Uterus (tissue), 3 donors: ENCODE measurements at regions not wholly inside any gene's neighbourhood (a gene's known extent, or its start where the extent isn't known, plus 50 kb on each side); places are given as distances from the start of the nearest gene placed in this dataset.

Experiments used
- DNase-seq, 2 donors: peaks; one replicate each; pipeline ENCODE4 v3.0.0-alpha.2; 2019 to 2020
- H3K27ac ChIP-seq, 2 donors: fragments of 200-600 bp; sonication (generic); 1 replicate in 1 of 2; 2 replicates in 1 of 2; pipeline ENCODE4 v1.5.1; 2016 to 2018
- H3K27me3 ChIP-seq, 2 donors: fragments of 200-600 bp; sonication (generic); one replicate each; pipeline ENCODE4 v1.5.1; 2018 to 2019; ENCODE audit warnings: control low read depth in 1 of 2
- H3K36me3 ChIP-seq, 2 donors: fragments of 200-600 bp; sonication (generic); one replicate each; pipeline ENCODE4 v1.5.1; 2019; ENCODE audit warnings: control low read depth in 1 of 2
- H3K4me1 ChIP-seq, 2 donors: fragments of 200-600 bp; sonication (generic); one replicate each; pipeline ENCODE4 v1.5.1; 2018 to 2019; ENCODE audit warnings: control low read depth in 1 of 2
- H3K4me3 ChIP-seq, 2 donors: fragments of 200-600 bp; sonication (generic); 1 replicate in 1 of 2; 2 replicates in 1 of 2; pipeline ENCODE4 v1.5.1; 2018 to 2019; ENCODE audit warnings: mild to moderate bottlenecking in 1 of 2
- H3K9me3 ChIP-seq, 2 donors: fragments of 200-600 bp; sonication (generic); one replicate each; pipeline ENCODE4 v1.5.1; 2019; ENCODE audit warnings: control low read depth in 1 of 2
- CTCF ChIP-seq, 4 experiments: fragments of 200-600 bp in 2 of 4; fragments of 450-650 bp in 2 of 4; sonication (generic) in 2 of 4; IDR thresholded peaks; one replicate each; pipeline ENCODE4 v1.5.1; 2016 to 2019; ENCODE audit warnings: antibody characterized with exemption in 4 of 4, mild to moderate bottlenecking in 2 of 4, moderate library complexity in 1 of 4
- POLR2A ChIP-seq, 2 donors: fragments of 450-650 bp; IDR thresholded peaks; one replicate each; pipeline ENCODE4 v1.6.1; 2016; ENCODE audit warnings: antibody characterized with exemption in 2 of 2, mild to moderate bottlenecking in 1 of 2, moderate library complexity in 1 of 2
- intact Hi-C: fragments of 100-400 bp; cut with DNase I; formaldehyde crosslinking; loops from one replicate; pipeline ENCODE4 v1.15.1; 2023; ENCODE audit warnings: low total_unique reads
- donor health status: DM: yes; HTN: yes; CAD: no.

- Histone ChIP-seq H3K4me3 (no peak overlapping the region), H3K27me3 (no peaks in the 10 kb centered on the region), H3K9me3 (no peaks in the 10 kb centered on the region), H3K4me1 (no peaks in the 10 kb centered on the region), H3K27ac (no peak overlapping the region), H3K36me3 (no peaks in the 10 kb centered on the region)
- TF ChIP-seq CTCF (IDR thresholded peaks at IDR 0.05) (no peak), POLR2A (IDR thresholded peaks at IDR 0.05) (no peak)
- no peak for DNase-seq
- intact Hi-C loops, result no loop called here
Observed at GRCh38 chr3:193941486-193941885, 194.5 kb upstream of the HES1 start.

- Histone ChIP-seq H3K36me3 (no peaks in the 10 kb centered on the region), H3K27ac (no peak overlapping the region), H3K9me3 (no peaks in the 10 kb centered on the region), H3K4me1 (no peaks in the 10 kb centered on the region), H3K27me3 (no peaks in the 10 kb centered on the region), H3K4me3 (no peak overlapping the region)
- intact Hi-C loops, result no loop called here
- TF ChIP-seq CTCF (IDR thresholded peaks at IDR 0.05) (no peak), POLR2A (IDR thresholded peaks at IDR 0.05) (no peak)
- no peak for DNase-seq
Observed at GRCh38 chr3:193942516-193943055, 193.4 kb upstream of the HES1 start.

GRCh38 chr3:193943200-193943599 is 192.7 kb upstream of the HES1 start:
- Histone ChIP-seq H3K4me1 (no peaks in the 10 kb centered on the region), H3K36me3 (no peaks in the 10 kb centered on the region), H3K9me3 (no peaks in the 10 kb centered on the region), H3K4me3 (no peak overlapping the region), H3K27me3 (no peaks in the 10 kb centered on the region), H3K27ac (no peak overlapping the region)
- TF ChIP-seq CTCF (IDR thresholded peaks at IDR 0.05), result no peak
- no peak for TF ChIP-seq POLR2A (IDR thresholded peaks at IDR 0.05)
- DNase-seq, result no peak
- intact Hi-C loops, result no loop called here

- no peaks in the 10 kb centered on the region for H3K36me3 ChIP-seq
- no peaks in the 10 kb centered on the region for H3K27me3 ChIP-seq
- H3K9me3 ChIP-seq, result no peaks in the 10 kb centered on the region
- TF ChIP-seq CTCF (IDR thresholded peaks at IDR 0.05), result no peak
- TF ChIP-seq POLR2A (IDR thresholded peaks at IDR 0.05), result no peak
- no peak overlapping the region for H3K4me3 ChIP-seq
- no peak for DNase-seq
- no peaks in the 10 kb centered on the region for H3K4me1 ChIP-seq
- no peak overlapping the region for H3K27ac ChIP-seq
- intact Hi-C loops, result no loop called here
Observed at GRCh38 chr3:193943851-193944517, 192.0 kb upstream of the HES1 start.

GRCh38 chr3:193944518-193944884 is 191.4 kb upstream of the HES1 start:
- intact Hi-C loops, result no loop called here
- Histone ChIP-seq H3K9me3 (no peaks in the 10 kb centered on the region), H3K4me1 (no peaks in the 10 kb centered on the region), H3K4me3 (no peak overlapping the region), H3K36me3 (no peaks in the 10 kb centered on the region), H3K27ac (no peak overlapping the region), H3K27me3 (no peaks in the 10 kb centered on the region)
- TF ChIP-seq POLR2A (IDR thresholded peaks at IDR 0.05) (no peak), CTCF (IDR thresholded peaks at IDR 0.05) (no peak)
- DNase-seq, result no peak
